ENCODE measurements at regions not wholly inside any gene's neighbourhood (a gene's known extent, or its start where the extent isn't known, plus 50 kb on each side); places are given as distances from the start of the nearest gene placed in this dataset.

GRCh38 chr14:38507299-38507698 lies 251.4 kb upstream of the CLEC14A start:
- Mint-ChIP-seq H3K36me3 (ENCODE audit: low read depth) (no peaks in the 10 kb centered on the region), H3K27ac (no peak overlapping the region), H3K4me1 (ENCODE audit: low read depth) (no peaks in the 10 kb centered on the region), H3K9me3 (no peaks in the 10 kb centered on the region), H3K27me3 (no peaks in the 10 kb centered on the region), H3K4me3 (no peak overlapping the region)
- intact Hi-C loops (cut with DNase I, micrococcal nuclease), result no loop called here
- H3K9me3 ChIP-seq (ENCODE audit: control insufficient read depth in 1 of 2, insufficient read depth in 1 of 2, low read length in 2 of 2), result no peaks in the 10 kb centered on the region
- no peaks in the 10 kb centered on the region for H3K27me3 ChIP-seq (ENCODE audit: control insufficient read depth in 1 of 2, insufficient read depth in 2 of 2, low read length in 2 of 2)
- no peak for ATAC-seq (ENCODE audit: poor library complexity)
- TF ChIP-seq CTCF (IDR thresholded peaks at IDR 0.05), result no peak
- ChIA-PET CTCF (no interaction called here), POLR2A (no interaction called here)
- DNase-seq, result no peak
- no peak overlapping the region for H3K27ac ChIP-seq (ENCODE audit: low read depth in 1 of 2, low read length in 2 of 2)
- H3K4me3 ChIP-seq (ENCODE audit: low read length), result no peak overlapping the region
- no peaks in the 10 kb centered on the region for H3K4me1 ChIP-seq (ENCODE audit: insufficient read depth, low read length)
- H3K36me3 ChIP-seq (ENCODE audit: insufficient read depth, low read length), result no peaks in the 10 kb centered on the region

- no peaks in the 10 kb centered on the region for H3K27me3 ChIP-seq (ENCODE audit: control insufficient read depth in 1 of 2, insufficient read depth in 2 of 2, low read length in 2 of 2)
- H3K4me1 Mint-ChIP-seq (ENCODE audit: low read depth), result no peaks in the 10 kb centered on the region
- POLR2A ChIA-PET, result no interaction called here
- ATAC-seq (ENCODE audit: poor library complexity), result no peak
- no peaks in the 10 kb centered on the region for H3K9me3 ChIP-seq (ENCODE audit: control insufficient read depth in 1 of 2, insufficient read depth in 1 of 2, low read length in 2 of 2)
- no peak for DNase-seq
- no peak overlapping the region for H3K4me3 Mint-ChIP-seq
- CTCF ChIA-PET, result no interaction called here
- H3K4me1 ChIP-seq (ENCODE audit: insufficient read depth, low read length), result no peaks in the 10 kb centered on the region
- no peaks in the 10 kb centered on the region for H3K27me3 Mint-ChIP-seq
- no peak overlapping the region for H3K27ac ChIP-seq (ENCODE audit: low read depth in 1 of 2, low read length in 2 of 2)
- TF ChIP-seq CTCF (IDR thresholded peaks at IDR 0.05), result no peak
- no peaks in the 10 kb centered on the region for H3K36me3 ChIP-seq (ENCODE audit: insufficient read depth, low read length)
- H3K27ac Mint-ChIP-seq, result no peak overlapping the region
- H3K9me3 Mint-ChIP-seq, result no peaks in the 10 kb centered on the region
- intact Hi-C loops (cut with DNase I, micrococcal nuclease), result no loop called here
- no peak overlapping the region for H3K4me3 ChIP-seq (ENCODE audit: low read length)
- H3K36me3 Mint-ChIP-seq (ENCODE audit: low read depth), result no peaks in the 10 kb centered on the region
These were observed 250.0 kb upstream of the CLEC14A start for GRCh38 chr14:38505973-38506249.

GRCh38 chr14:38505221-38505972 lies 249.5 kb upstream of the CLEC14A start:
- no peak overlapping the region for H3K4me3 Mint-ChIP-seq
- ChIA-PET CTCF (no interaction called here), POLR2A (no interaction called here)
- no peaks in the 10 kb centered on the region for H3K36me3 Mint-ChIP-seq (ENCODE audit: low read depth)
- Histone ChIP-seq H3K27me3 (ENCODE audit: control insufficient read depth in 1 of 2, insufficient read depth in 2 of 2, low read length in 2 of 2) (no peaks in the 10 kb centered on the region), H3K4me3 (ENCODE audit: low read length) (no peak overlapping the region), H3K4me1 (ENCODE audit: insufficient read depth, low read length) (no peaks in the 10 kb centered on the region), H3K36me3 (ENCODE audit: insufficient read depth, low read length) (no peaks in the 10 kb centered on the region), H3K27ac (ENCODE audit: low read depth in 1 of 2, low read length in 2 of 2) (no peak overlapping the region), H3K9me3 (ENCODE audit: control insufficient read depth in 1 of 2, insufficient read depth in 1 of 2, low read length in 2 of 2) (no peaks in the 10 kb centered on the region)
- intact Hi-C loops (cut with DNase I, micrococcal nuclease), result no loop called here
- TF ChIP-seq CTCF (IDR thresholded peaks at IDR 0.05), result no peak
- DNase-seq (no peak), ATAC-seq (ENCODE audit: poor library complexity) (no peak)
- no peaks in the 10 kb centered on the region for H3K27me3 Mint-ChIP-seq
- H3K9me3 Mint-ChIP-seq, result no peaks in the 10 kb centered on the region
- H3K4me1 Mint-ChIP-seq (ENCODE audit: low read depth), result no peaks in the 10 kb centered on the region
- H3K27ac Mint-ChIP-seq, result no peak overlapping the region
